GM18511 (cell line): ENCODE measurements at regions not wholly inside any gene's neighbourhood (a gene's known extent, or its start where the extent isn't known, plus 50 kb on each side); places are given as distances from the start of the nearest gene placed in this dataset.
A peak's percentile ranks its signal among the peaks of the same experiment; 100 is the strongest.
"Not testable (repeated sequence)": the region's sequence is repeated elsewhere in the genome, so short reads cannot be mapped to it uniquely, and the experiment has no call there.

Experiments
- ATAC-seq: cut with Tn5 transposase; IDR thresholded peaks from one replicate; pipeline ENCODE4 v1.9.1; 2021; ENCODE audit warnings: mild to moderate bottlenecking, moderate library complexity; ENCODE audit not compliant: unreplicated experiment

DNA sequence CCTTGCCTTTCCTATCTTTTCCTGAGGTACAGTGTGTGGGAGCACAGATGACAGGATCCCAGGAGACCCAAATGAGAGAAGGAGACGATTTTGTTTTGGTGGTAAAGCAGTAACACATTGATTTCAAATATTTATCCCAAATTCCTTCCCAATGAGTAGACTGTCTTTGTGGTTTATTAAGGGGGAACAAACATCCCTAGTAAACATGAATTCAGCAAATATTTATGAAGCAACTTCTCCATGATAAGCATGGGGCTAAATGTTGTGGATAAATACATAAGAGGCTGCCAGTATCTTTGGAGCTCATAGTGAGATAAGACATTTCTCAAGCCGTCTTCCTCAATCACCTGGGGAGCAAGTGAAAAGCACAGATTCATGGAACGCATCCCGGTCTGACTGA, 460.8 kb upstream of the CFAP20DC start:
- no peak for ATAC-seq

DNA sequence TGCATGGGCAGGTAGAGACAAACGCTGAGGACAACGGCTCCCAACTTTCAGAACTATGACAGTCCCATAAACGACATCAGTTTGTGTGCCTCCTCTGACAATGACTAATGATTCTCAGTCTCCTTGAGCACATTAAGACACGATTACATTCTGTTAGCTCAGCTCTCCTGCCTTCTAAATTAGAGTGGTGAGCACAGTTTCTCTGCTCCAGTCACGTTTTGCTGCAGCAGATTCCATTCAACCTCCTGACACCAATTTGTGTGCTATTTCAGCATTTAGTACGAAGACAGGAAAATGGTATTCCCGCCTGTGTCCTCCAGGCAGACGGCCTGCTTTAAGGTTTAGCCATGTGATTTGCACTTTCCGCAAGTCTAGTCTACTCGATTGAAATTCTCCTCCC, 458.4 kb upstream of the CFAP20DC start:
- no peak for ATAC-seq

GRCh38 chr3:59506191-59506590, 456.4 kb upstream of the CFAP20DC start:
- ATAC-seq, result no peak

DNA sequence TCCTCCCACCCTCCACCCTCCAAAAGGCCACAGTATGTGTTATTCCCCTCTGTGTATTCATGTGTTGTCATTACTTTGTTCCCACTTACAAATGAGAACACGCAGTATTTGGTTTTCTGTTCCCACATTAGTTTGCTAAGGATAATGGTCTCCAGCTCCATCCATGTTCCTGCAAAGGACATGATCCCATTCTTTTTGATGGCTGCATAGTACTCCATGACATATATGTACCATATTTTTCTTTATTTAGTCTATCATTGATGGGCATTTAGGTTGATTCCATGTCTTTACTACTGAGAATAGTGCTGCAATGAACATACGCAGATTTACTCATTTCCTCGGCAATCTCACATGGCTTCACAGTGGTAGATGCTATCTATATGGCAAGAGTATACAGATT, 453.6 kb upstream of the CFAP20DC start:
- no peak for ATAC-seq

- no peak for ATAC-seq
Measured at GRCh38 chr3:59502806-59503205, 453.0 kb upstream of the CFAP20DC start.

DNA sequence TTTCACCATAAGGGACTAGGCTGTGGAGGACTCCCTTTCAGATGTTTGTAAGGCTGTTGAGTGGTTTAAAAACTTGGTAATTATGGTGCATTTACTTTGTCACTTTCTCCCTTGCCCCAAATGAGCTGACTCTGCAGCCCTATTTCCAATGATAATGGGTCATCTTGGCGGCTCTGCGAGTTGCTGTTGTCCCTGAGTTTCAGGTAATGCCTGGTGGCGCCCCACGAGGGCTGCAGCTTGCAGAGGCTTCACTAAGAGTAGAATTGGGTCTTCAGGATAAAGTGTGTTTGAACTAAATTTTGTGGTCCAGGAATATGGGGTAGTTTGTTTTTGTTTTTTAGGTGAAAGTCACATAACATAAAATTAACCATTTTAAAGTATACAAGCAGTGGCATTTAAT, 450.1 kb upstream of the CFAP20DC start:
- no peak for ATAC-seq

DNA sequence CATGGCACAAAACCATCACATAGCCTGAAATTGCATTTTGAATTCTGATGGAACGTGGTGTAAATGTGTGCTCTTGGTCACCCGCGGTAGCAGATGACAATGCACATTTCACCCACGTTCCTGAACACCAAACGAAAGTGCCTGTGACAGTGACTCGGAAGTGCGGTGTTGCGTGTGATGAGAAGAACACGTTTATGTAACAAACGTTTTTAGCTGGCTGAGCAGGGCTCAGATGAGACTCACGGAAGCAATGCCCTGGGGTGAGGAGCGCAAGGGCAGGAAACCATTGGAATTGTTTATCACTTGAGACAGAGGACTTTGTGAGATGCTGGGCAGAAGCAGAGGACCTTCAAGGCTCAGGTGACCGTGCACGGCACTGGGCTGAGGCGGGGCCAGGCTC, 449.2 kb upstream of the CFAP20DC start:
- ATAC-seq, result no peak

DNA sequence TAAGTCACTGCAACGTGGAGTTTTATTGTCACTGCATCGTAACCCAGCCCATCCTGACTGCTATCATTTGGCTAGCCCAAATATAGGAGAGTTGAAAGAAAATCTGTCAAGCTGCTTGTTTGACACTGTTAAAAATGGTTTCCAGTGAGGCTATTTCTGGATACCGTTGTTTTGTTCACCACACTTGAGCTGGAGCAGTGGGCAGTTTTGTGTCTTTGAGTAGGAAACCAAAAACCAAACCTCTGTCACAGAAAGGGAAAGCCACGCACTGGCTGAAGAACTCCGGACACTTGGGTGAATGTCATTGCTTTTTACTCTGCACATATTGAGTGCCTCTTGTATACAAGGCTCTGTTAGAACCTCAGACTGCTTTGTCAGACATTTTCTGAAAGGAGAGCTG, 446.4 kb upstream of the CFAP20DC start:
- no peak for ATAC-seq

DNA sequence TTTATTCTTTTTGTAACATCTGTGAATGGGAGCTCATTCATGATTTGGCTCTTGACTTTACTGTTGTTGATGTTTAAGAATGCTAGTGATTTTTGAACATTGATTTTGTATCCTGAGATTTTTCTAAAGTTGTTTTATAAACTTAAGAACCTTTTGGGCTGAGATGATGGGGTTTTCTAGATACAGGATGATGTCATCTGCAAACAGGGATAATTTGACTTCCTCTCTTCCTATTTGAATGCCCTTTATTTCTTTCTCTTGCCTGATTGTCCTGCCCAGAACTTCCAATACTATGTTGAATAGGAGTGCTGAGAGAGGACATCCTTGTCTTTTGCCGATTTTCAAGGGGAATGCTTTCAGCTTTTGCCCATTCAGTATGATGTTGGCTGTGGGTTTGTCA, 445.1 kb upstream of the CFAP20DC start:
- not testable (repeated sequence) for ATAC-seq

DNA sequence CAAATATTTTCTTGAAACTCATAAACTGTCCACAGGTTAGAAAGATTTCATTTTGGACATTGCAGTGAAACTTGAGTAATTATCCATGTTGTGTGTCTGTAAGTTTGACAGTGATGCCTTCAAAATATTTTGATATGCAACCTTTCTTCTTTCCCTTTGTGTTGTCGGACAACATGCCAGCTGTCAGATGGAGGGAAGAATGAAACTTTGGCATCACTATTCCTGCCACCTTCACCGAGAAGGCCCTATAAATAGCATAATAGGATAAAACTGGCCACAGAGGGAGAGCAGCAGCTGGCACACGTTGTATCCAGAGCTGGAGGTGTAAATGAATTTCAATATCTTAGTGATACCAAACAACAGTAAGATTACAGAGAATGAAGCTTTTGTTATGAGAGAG, 436.7 kb upstream of the CFAP20DC start:
- ATAC-seq, result no peak

GRCh38 chr3:59483191-59483590, 433.4 kb upstream of the CFAP20DC start:
- ATAC-seq, result no peak

DNA sequence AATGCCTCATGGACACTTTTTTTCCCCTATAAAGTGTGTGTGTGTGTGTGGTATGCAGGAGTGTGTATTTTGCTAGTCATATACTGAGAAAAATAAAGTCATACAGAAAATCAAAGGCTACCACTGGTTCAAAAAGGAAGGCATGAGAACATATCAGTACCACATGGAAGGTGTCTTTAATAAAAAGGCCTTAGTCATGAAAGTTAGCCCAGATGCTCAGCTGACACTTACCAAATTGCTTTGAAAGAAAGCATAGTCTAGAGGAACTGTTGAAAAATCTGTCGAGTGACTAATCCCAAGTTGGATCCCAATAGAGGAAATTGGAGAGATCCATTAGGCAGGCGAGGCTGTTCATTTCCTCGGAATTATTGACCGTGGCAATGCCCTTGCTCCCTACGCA, 432.9 kb upstream of the CFAP20DC start:
- ATAC-seq, result no peak

- ATAC-seq, result no peak
Measured at GRCh38 chr3:59481776-59482400, 432.1 kb upstream of the CFAP20DC start.

DNA sequence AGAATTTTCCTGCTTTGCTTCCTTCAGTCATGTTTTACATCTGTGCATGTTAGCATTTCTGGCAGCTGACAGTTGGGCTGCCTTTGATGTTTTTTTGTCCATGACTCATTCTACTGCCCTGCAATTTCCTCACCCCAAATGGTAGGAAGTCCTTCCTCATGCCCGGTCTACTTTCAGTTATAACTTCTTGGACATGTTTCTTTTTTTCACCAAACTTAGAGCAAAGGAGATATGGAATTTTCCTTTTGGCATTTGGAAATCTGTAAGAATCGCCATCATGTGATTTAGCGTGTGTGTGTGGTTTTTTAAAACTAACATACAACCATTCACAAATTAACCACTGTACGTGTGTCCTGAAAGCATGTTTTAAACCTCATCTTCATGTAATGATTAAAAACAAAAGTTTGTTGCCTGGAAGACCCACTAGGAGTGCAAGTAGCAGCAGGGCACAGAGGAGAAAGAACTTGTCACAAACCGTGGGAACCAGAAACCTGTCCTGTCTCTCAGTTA, 430.7 kb upstream of the CFAP20DC start:
- ATAC-seq, result peak; percentile 85

GRCh38 chr3:59473636-59474035, 423.8 kb upstream of the CFAP20DC start:
- ATAC-seq, result no peak

- ATAC-seq, result no peak
Measured at GRCh38 chr3:59472541-59472940, 422.7 kb upstream of the CFAP20DC start.

GRCh38 chr3:59469948-59470723, 420.3 kb upstream of the CFAP20DC start:
- peak; percentile 45 for ATAC-seq

DNA sequence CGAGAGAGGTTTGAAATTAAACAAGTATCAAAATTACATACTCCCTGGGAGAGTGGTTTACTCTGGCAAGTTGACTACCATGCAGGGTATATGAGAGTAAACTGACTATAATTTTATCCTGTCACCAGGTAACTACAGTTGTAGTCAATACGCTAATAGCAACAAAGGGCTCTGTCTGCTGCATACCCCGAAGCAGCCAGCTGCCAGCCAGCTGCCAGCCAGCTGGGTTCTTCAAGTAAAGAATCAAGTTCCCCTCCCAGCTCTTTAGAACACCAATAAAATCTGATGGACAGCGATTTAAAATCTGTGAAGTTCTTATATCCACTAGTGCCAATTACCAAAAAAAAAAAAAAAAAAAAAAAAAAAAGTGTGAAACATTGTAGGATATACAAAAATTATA, 417.7 kb upstream of the CFAP20DC start:
- ATAC-seq, result no peak

DNA sequence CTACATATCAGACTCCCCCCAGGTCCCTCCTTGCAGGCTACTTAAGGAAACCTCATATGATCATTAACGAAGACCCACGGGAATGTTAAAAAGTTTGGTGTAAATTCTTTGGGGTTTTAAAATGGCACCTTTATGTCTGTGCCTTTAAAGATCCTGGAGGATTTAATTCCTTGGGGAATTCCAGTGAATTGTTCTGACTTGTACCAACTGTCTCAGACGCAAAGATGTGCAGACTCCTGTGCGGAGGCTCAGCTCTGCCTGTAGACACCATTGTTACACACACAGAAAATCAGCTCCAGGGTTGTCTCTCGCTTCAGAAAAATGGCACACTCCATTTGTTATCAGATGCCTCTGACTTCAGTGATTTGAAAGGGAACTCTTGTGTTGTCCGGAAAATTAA, 414.4 kb upstream of the CFAP20DC start:
- ATAC-seq, result no peak

DNA sequence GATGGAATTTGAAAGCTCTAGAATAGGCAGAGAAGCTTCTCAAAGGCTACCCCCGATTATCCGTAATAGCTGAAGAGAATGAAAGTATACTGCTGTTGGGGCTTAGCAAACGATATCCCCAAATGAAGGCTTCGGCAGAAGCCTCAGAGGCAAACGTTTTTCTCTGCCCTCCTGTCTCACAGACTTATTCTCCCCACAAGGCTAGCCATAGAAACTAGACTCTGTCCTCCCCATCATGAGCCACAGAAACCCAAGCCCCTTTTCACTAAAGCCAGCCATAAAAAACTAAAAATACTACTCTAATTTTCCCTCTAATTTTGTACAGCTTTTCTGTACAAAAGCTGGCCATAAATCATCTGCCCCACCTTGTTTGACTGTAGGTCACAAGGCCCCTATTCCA, 413.4 kb upstream of the CFAP20DC start:
- no peak for ATAC-seq

- ATAC-seq, result no peak
Measured at GRCh38 chr3:59460068-59460467, 410.2 kb upstream of the CFAP20DC start.

- ATAC-seq, result peak; percentile 98
Measured at GRCh38 chr3:59456852-59457485, 407.1 kb upstream of the CFAP20DC start.
